ENCODE measurements at regions not wholly inside any gene's neighbourhood (a gene's known extent, or its start where the extent isn't known, plus 50 kb on each side); places are given as distances from the start of the nearest gene placed in this dataset.

GRCh38 chr13:44822291-44822690 is 167.0 kb downstream of the NUFIP1 start:
- no peaks in the 10 kb centered on the region for H3K36me3 ChIP-seq (ENCODE audit: insufficient read depth, low read depth, low read length)
- H3K4me3 ChIP-seq (ENCODE audit: low read length), result no peak overlapping the region
- no peaks in the 10 kb centered on the region for H3K27me3 ChIP-seq (ENCODE audit: insufficient read depth, low read length)
- no peak overlapping the region for H3K9ac ChIP-seq (ENCODE audit: low read depth, low read length)
- peaks cover 11% of the 10 kb centered on the region for H3K4me1 ChIP-seq (ENCODE audit: insufficient read depth, low read length)
- H3K27ac ChIP-seq (ENCODE audit: low read length), result no peak overlapping the region
- no peaks in the 10 kb centered on the region for H3K9me3 ChIP-seq (ENCODE audit: insufficient read depth, low read depth, low read length)

- Histone ChIP-seq H3K4me3 (ENCODE audit: low read length) (no peak overlapping the region), H3K4me1 (ENCODE audit: insufficient read depth, low read length) (peaks cover 28% of the 10 kb centered on the region), H3K9ac (ENCODE audit: low read depth, low read length) (no peak overlapping the region), H3K27ac (ENCODE audit: low read length) (no peak overlapping the region), H3K9me3 (ENCODE audit: insufficient read depth, low read depth, low read length) (no peaks in the 10 kb centered on the region), H3K36me3 (ENCODE audit: insufficient read depth, low read depth, low read length) (no peaks in the 10 kb centered on the region), H3K27me3 (ENCODE audit: insufficient read depth, low read length) (no peaks in the 10 kb centered on the region)
Measured at GRCh38 chr13:44819772-44820171, 169.5 kb downstream of the NUFIP1 start.

- H3K27me3 ChIP-seq (ENCODE audit: insufficient read depth, low read length), result no peaks in the 10 kb centered on the region
- H3K4me3 ChIP-seq (ENCODE audit: low read length), result no peak overlapping the region
- no peak overlapping the region for H3K27ac ChIP-seq (ENCODE audit: low read length)
- H3K9me3 ChIP-seq (ENCODE audit: insufficient read depth, low read depth, low read length), result no peaks in the 10 kb centered on the region
- H3K9ac ChIP-seq (ENCODE audit: low read depth, low read length), result no peak overlapping the region
- peaks cover 28% of the 10 kb centered on the region for H3K4me1 ChIP-seq (ENCODE audit: insufficient read depth, low read length)
- no peaks in the 10 kb centered on the region for H3K36me3 ChIP-seq (ENCODE audit: insufficient read depth, low read depth, low read length)
Measured at GRCh38 chr13:44819245-44819644, 170.0 kb downstream of the NUFIP1 start.

GRCh38 chr13:44818428-44818827 is 170.8 kb downstream of the NUFIP1 start:
- H3K4me3 ChIP-seq (ENCODE audit: low read length), result no peak overlapping the region
- H3K27me3 ChIP-seq (ENCODE audit: insufficient read depth, low read length), result no peaks in the 10 kb centered on the region
- no peaks in the 10 kb centered on the region for H3K36me3 ChIP-seq (ENCODE audit: insufficient read depth, low read depth, low read length)
- H3K9me3 ChIP-seq (ENCODE audit: insufficient read depth, low read depth, low read length), result no peaks in the 10 kb centered on the region
- no peak overlapping the region for H3K27ac ChIP-seq (ENCODE audit: low read length)
- H3K9ac ChIP-seq (ENCODE audit: low read depth, low read length), result no peak overlapping the region
- H3K4me1 ChIP-seq (ENCODE audit: insufficient read depth, low read length), result peaks cover 28% of the 10 kb centered on the region

GRCh38 chr13:44818016-44818415 is 171.3 kb downstream of the NUFIP1 start:
- Histone ChIP-seq H3K4me3 (ENCODE audit: low read length) (no peak overlapping the region), H3K27me3 (ENCODE audit: insufficient read depth, low read length) (no peaks in the 10 kb centered on the region), H3K9ac (ENCODE audit: low read depth, low read length) (no peak overlapping the region), H3K9me3 (ENCODE audit: insufficient read depth, low read depth, low read length) (no peaks in the 10 kb centered on the region), H3K27ac (ENCODE audit: low read length) (no peak overlapping the region), H3K36me3 (ENCODE audit: insufficient read depth, low read depth, low read length) (no peaks in the 10 kb centered on the region), H3K4me1 (ENCODE audit: insufficient read depth, low read length) (peaks cover 28% of the 10 kb centered on the region)

- no peaks in the 10 kb centered on the region for H3K9me3 ChIP-seq (ENCODE audit: insufficient read depth, low read depth, low read length)
- no peak overlapping the region for H3K4me3 ChIP-seq (ENCODE audit: low read length)
- no peak overlapping the region for H3K9ac ChIP-seq (ENCODE audit: low read depth, low read length)
- no peaks in the 10 kb centered on the region for H3K27me3 ChIP-seq (ENCODE audit: insufficient read depth, low read length)
- peaks cover 28% of the 10 kb centered on the region for H3K4me1 ChIP-seq (ENCODE audit: insufficient read depth, low read length)
- H3K36me3 ChIP-seq (ENCODE audit: insufficient read depth, low read depth, low read length), result no peaks in the 10 kb centered on the region
- no peak overlapping the region for H3K27ac ChIP-seq (ENCODE audit: low read length)
Measured at GRCh38 chr13:44817131-44817671, 172.1 kb downstream of the NUFIP1 start.

- Histone ChIP-seq H3K4me3 (ENCODE audit: low read length) (no peak overlapping the region), H3K27me3 (ENCODE audit: insufficient read depth, low read length) (no peaks in the 10 kb centered on the region), H3K27ac (ENCODE audit: low read length) (no peak overlapping the region), H3K4me1 (ENCODE audit: insufficient read depth, low read length) (peaks cover 28% of the 10 kb centered on the region), H3K9me3 (ENCODE audit: insufficient read depth, low read depth, low read length) (no peaks in the 10 kb centered on the region), H3K36me3 (ENCODE audit: insufficient read depth, low read depth, low read length) (no peaks in the 10 kb centered on the region), H3K9ac (ENCODE audit: low read depth, low read length) (no peak overlapping the region)
Measured at GRCh38 chr13:44816701-44817100, 172.6 kb downstream of the NUFIP1 start.

- Histone ChIP-seq H3K4me3 (ENCODE audit: low read length) (no peak overlapping the region), H3K36me3 (ENCODE audit: insufficient read depth, low read depth, low read length) (no peaks in the 10 kb centered on the region), H3K4me1 (ENCODE audit: insufficient read depth, low read length) (peaks cover 28% of the 10 kb centered on the region), H3K9ac (ENCODE audit: low read depth, low read length) (no peak overlapping the region), H3K9me3 (ENCODE audit: insufficient read depth, low read depth, low read length) (no peaks in the 10 kb centered on the region), H3K27me3 (ENCODE audit: insufficient read depth, low read length) (no peaks in the 10 kb centered on the region), H3K27ac (ENCODE audit: low read length) (no peak overlapping the region)
Measured at GRCh38 chr13:44815623-44816022, 173.6 kb downstream of the NUFIP1 start.

- H3K27me3 ChIP-seq (ENCODE audit: insufficient read depth, low read length), result no peaks in the 10 kb centered on the region
- H3K27ac ChIP-seq (ENCODE audit: low read length), result no peak overlapping the region
- H3K9me3 ChIP-seq (ENCODE audit: insufficient read depth, low read depth, low read length), result no peaks in the 10 kb centered on the region
- no peak overlapping the region for H3K4me3 ChIP-seq (ENCODE audit: low read length)
- no peaks in the 10 kb centered on the region for H3K36me3 ChIP-seq (ENCODE audit: insufficient read depth, low read depth, low read length)
- H3K9ac ChIP-seq (ENCODE audit: low read depth, low read length), result no peak overlapping the region
- H3K4me1 ChIP-seq (ENCODE audit: insufficient read depth, low read length), result peaks cover 28% of the 10 kb centered on the region
Measured at GRCh38 chr13:44814836-44815235, 174.4 kb downstream of the NUFIP1 start.

GRCh38 chr13:44814161-44814560 is 175.1 kb downstream of the NUFIP1 start:
- H3K4me1 ChIP-seq (ENCODE audit: insufficient read depth, low read length), result peaks cover 28% of the 10 kb centered on the region
- no peak overlapping the region for H3K27ac ChIP-seq (ENCODE audit: low read length)
- H3K9me3 ChIP-seq (ENCODE audit: insufficient read depth, low read depth, low read length), result no peaks in the 10 kb centered on the region
- H3K36me3 ChIP-seq (ENCODE audit: insufficient read depth, low read depth, low read length), result no peaks in the 10 kb centered on the region
- H3K4me3 ChIP-seq (ENCODE audit: low read length), result no peak overlapping the region
- H3K27me3 ChIP-seq (ENCODE audit: insufficient read depth, low read length), result no peaks in the 10 kb centered on the region
- no peak overlapping the region for H3K9ac ChIP-seq (ENCODE audit: low read depth, low read length)

- H3K9ac ChIP-seq (ENCODE audit: low read depth, low read length), result no peak overlapping the region
Measured at GRCh38 chr13:44812818-44813217, 176.5 kb downstream of the NUFIP1 start.

GRCh38 chr13:44810061-44810840 is 179.0 kb downstream of the NUFIP1 start:
- H3K9ac ChIP-seq (ENCODE audit: low read depth, low read length), result no peak overlapping the region
- H3K36me3 ChIP-seq (ENCODE audit: insufficient read depth, low read depth, low read length), result no peaks in the 10 kb centered on the region
- no peak overlapping the region for H3K4me3 ChIP-seq (ENCODE audit: low read length)
- H3K27ac ChIP-seq (ENCODE audit: low read length), result no peak overlapping the region
- H3K27me3 ChIP-seq (ENCODE audit: insufficient read depth, low read length), result no peaks in the 10 kb centered on the region
- no peaks in the 10 kb centered on the region for H3K9me3 ChIP-seq (ENCODE audit: insufficient read depth, low read depth, low read length)
- no peaks in the 10 kb centered on the region for H3K4me1 ChIP-seq (ENCODE audit: insufficient read depth, low read length)

More at GRCh38 chr13:44812818-44813217, 176.5 kb downstream of the NUFIP1 start:
- Histone ChIP-seq H3K4me3 (ENCODE audit: low read length) (no peak overlapping the region), H3K36me3 (ENCODE audit: insufficient read depth, low read depth, low read length) (no peaks in the 10 kb centered on the region), H3K4me1 (ENCODE audit: insufficient read depth, low read length) (peaks cover 22% of the 10 kb centered on the region), H3K9me3 (ENCODE audit: insufficient read depth, low read depth, low read length) (no peaks in the 10 kb centered on the region), H3K27ac (ENCODE audit: low read length) (no peak overlapping the region), H3K27me3 (ENCODE audit: insufficient read depth, low read length) (no peaks in the 10 kb centered on the region)

All from iPS-20b (cell line).